ENCODE measurements at regions not wholly inside any gene's neighbourhood (a gene's known extent, or its start where the extent isn't known, plus 50 kb on each side); places are given as distances from the start of the nearest gene placed in this dataset.

- Mint-ChIP-seq H3K4me1 (ENCODE audit: low read depth, unreplicated experiment) (no peaks in the 10 kb centered on the region), H3K9me3 (ENCODE audit: unreplicated experiment) (peaks cover 19% of the 10 kb centered on the region), H3K4me3 (ENCODE audit: unreplicated experiment) (no peak overlapping the region), H3K36me3 (ENCODE audit: low read depth, unreplicated experiment) (no peaks in the 10 kb centered on the region), H3K27ac (ENCODE audit: unreplicated experiment) (no peak overlapping the region), H3K27me3 (ENCODE audit: low read depth, unreplicated experiment) (peaks cover 61% of the 10 kb centered on the region)
- H3K79me2 ChIP-seq (ENCODE audit: insufficient read depth, low read length), result no peaks in the 10 kb centered on the region
- no peak overlapping the region for H2AFZ ChIP-seq (ENCODE audit: low read depth, low read length)
- no peak for FAIRE-seq
- no peak overlapping the region for H3K4me2 ChIP-seq (ENCODE audit: low read length)
- peaks cover 15% of the 10 kb centered on the region for H3K27me3 ChIP-seq (ENCODE audit: insufficient read depth, low read length)
- no peaks in the 10 kb centered on the region for H3K9me3 ChIP-seq (ENCODE audit: insufficient read depth, low read depth, low read length)
- H3K4me1 ChIP-seq (ENCODE audit: insufficient read depth, low read length), result peaks cover 20% of the 10 kb centered on the region
- H3K4me3 ChIP-seq (ENCODE audit: insufficient read depth, low read depth, low read length), result no peak overlapping the region
- TF ChIP-seq CTCF (IDR thresholded peaks at IDR 0.05; ENCODE audit: insufficient read depth, low read depth, low read length) (no peak), EZH2 (IDR thresholded peaks at IDR 0.05; ENCODE audit: insufficient read depth, low read length) (no peak)
- H3K36me3 ChIP-seq (ENCODE audit: insufficient read depth, low read length), result no peaks in the 10 kb centered on the region
- DNase-seq (ENCODE audit: low read depth), result no peak
- no peak overlapping the region for H3K27ac ChIP-seq (ENCODE audit: low read depth, low read length)
- no peaks in the 10 kb centered on the region for H4K20me1 ChIP-seq (ENCODE audit: insufficient read depth, low read length)
- H3K9ac ChIP-seq (ENCODE audit: low read length), result no peak overlapping the region
Observed at GRCh38 chr16:86818671-86819532, 240.6 kb downstream of the FOXL1 start.

- H3K27me3 ChIP-seq (ENCODE audit: insufficient read depth, low read length), result peaks cover 15% of the 10 kb centered on the region
- Mint-ChIP-seq H3K27me3 (ENCODE audit: low read depth, unreplicated experiment) (peaks cover 62% of the 10 kb centered on the region), H3K36me3 (ENCODE audit: low read depth, unreplicated experiment) (no peaks in the 10 kb centered on the region), H3K27ac (ENCODE audit: unreplicated experiment) (no peak overlapping the region), H3K4me3 (ENCODE audit: unreplicated experiment) (no peak overlapping the region), H3K9me3 (ENCODE audit: unreplicated experiment) (peaks cover 19% of the 10 kb centered on the region), H3K4me1 (ENCODE audit: low read depth, unreplicated experiment) (no peaks in the 10 kb centered on the region)
- H4K20me1 ChIP-seq (ENCODE audit: insufficient read depth, low read length), result no peaks in the 10 kb centered on the region
- no peak overlapping the region for H3K9ac ChIP-seq (ENCODE audit: low read length)
- H2AFZ ChIP-seq (ENCODE audit: low read depth, low read length), result no peak overlapping the region
- H3K36me3 ChIP-seq (ENCODE audit: insufficient read depth, low read length), result no peaks in the 10 kb centered on the region
- H3K4me1 ChIP-seq (ENCODE audit: insufficient read depth, low read length), result peaks cover 26% of the 10 kb centered on the region
- no peak overlapping the region for H3K4me3 ChIP-seq (ENCODE audit: insufficient read depth, low read depth, low read length)
- no peak for FAIRE-seq
- DNase-seq (ENCODE audit: low read depth), result no peak
- H3K4me2 ChIP-seq (ENCODE audit: low read length), result no peak overlapping the region
- no peaks in the 10 kb centered on the region for H3K9me3 ChIP-seq (ENCODE audit: insufficient read depth, low read depth, low read length)
- H3K79me2 ChIP-seq (ENCODE audit: insufficient read depth, low read length), result no peaks in the 10 kb centered on the region
- H3K27ac ChIP-seq (ENCODE audit: low read depth, low read length), result no peak overlapping the region
- TF ChIP-seq EZH2 (IDR thresholded peaks at IDR 0.05; ENCODE audit: insufficient read depth, low read length) (no peak), CTCF (IDR thresholded peaks at IDR 0.05; ENCODE audit: insufficient read depth, low read depth, low read length) (peak; percentile 28)
Observed at GRCh38 chr16:86819533-86819892, 241.2 kb downstream of the FOXL1 start.

- peaks cover 19% of the 10 kb centered on the region for H3K9me3 Mint-ChIP-seq (ENCODE audit: unreplicated experiment)
- peaks cover 7% of the 10 kb centered on the region for H3K27me3 ChIP-seq (ENCODE audit: insufficient read depth, low read length)
- no peak overlapping the region for H2AFZ ChIP-seq (ENCODE audit: low read depth, low read length)
- no peaks in the 10 kb centered on the region for H3K4me1 Mint-ChIP-seq (ENCODE audit: low read depth, unreplicated experiment)
- no peak overlapping the region for H3K4me3 Mint-ChIP-seq (ENCODE audit: unreplicated experiment)
- H3K4me1 ChIP-seq (ENCODE audit: insufficient read depth, low read length), result peaks cover 43% of the 10 kb centered on the region
- H3K4me3 ChIP-seq (ENCODE audit: insufficient read depth, low read depth, low read length), result no peak overlapping the region
- no peak overlapping the region for H3K4me2 ChIP-seq (ENCODE audit: low read length)
- H3K27ac ChIP-seq (ENCODE audit: low read depth, low read length), result peak overlapping the region; percentile 97
- H4K20me1 ChIP-seq (ENCODE audit: insufficient read depth, low read length), result no peaks in the 10 kb centered on the region
- no peak for DNase-seq (ENCODE audit: low read depth)
- no peak for FAIRE-seq
- H3K36me3 ChIP-seq (ENCODE audit: insufficient read depth, low read length), result no peaks in the 10 kb centered on the region
- no peak overlapping the region for H3K9ac ChIP-seq (ENCODE audit: low read length)
- H3K79me2 ChIP-seq (ENCODE audit: insufficient read depth, low read length), result no peaks in the 10 kb centered on the region
- no peak overlapping the region for H3K27ac Mint-ChIP-seq (ENCODE audit: unreplicated experiment)
- TF ChIP-seq EZH2 (IDR thresholded peaks at IDR 0.05; ENCODE audit: insufficient read depth, low read length), result no peak
- TF ChIP-seq CTCF (IDR thresholded peaks at IDR 0.05; ENCODE audit: insufficient read depth, low read depth, low read length), result no peak
- H3K27me3 Mint-ChIP-seq (ENCODE audit: low read depth, unreplicated experiment), result peaks cover 66% of the 10 kb centered on the region
- H3K36me3 Mint-ChIP-seq (ENCODE audit: low read depth, unreplicated experiment), result no peaks in the 10 kb centered on the region
- H3K9me3 ChIP-seq (ENCODE audit: insufficient read depth, low read depth, low read length), result no peaks in the 10 kb centered on the region
Observed at GRCh38 chr16:86821895-86822294, 243.5 kb downstream of the FOXL1 start.

Data from astrocyte (in vitro differentiated cells and primary cell).